HCT116 (cell line): ENCODE measurements at regions not wholly inside any gene's neighbourhood (a gene's known extent, or its start where the extent isn't known, plus 50 kb on each side); places are given as distances from the start of the nearest gene placed in this dataset.
A peak's percentile ranks its signal among the peaks of the same experiment; 100 is the strongest.

Experiments
- ATAC-seq: fragments of 200-7000 bp; cut with Tn5 transposase; 2 replicates; pipeline ENCODE4 v1.9.1; 2020; ENCODE audit warnings: mild to moderate bottlenecking, moderate library complexity
- BruUV-seq: library from RNA; stranded (reverse); fragments of 400-500 nt; replicated peaks from 2 replicates; lab custom pipeline; 2021; lab: Mats Ljungman, UMichigan
- CTCF ChIA-PET: fragments of 300-600 bp; sonication (Branson Sonifier 250); formaldehyde crosslinking; loops from one replicate; lab custom pipeline; 2021; ENCODE audit warnings: antibody characterized with exemption; lab: Charles Lee
- POLR2A ChIA-PET: fragments of 300-600, 350-600 bp; sonication (Branson Sonifier 250); formaldehyde crosslinking; loops from one replicate; lab custom pipeline; 2021; ENCODE audit warnings: antibody characterized with exemption; lab: Charles Lee
- RAD21 ChIA-PET, 2 experiments: fragments of 300-600 bp; sonication (Branson Sonifier 250); formaldehyde crosslinking; loops; one replicate each; lab custom pipeline; 2023; ENCODE audit warnings: low total read pairs in 2 of 2; ENCODE audit not compliant: uncharacterized antibody in 2 of 2, unreplicated experiment in 2 of 2, low non-redundant PET in 1 of 2; lab: Charles Lee
- DNase-seq: peaks from one replicate; pipeline ENCODE4 v3.0.0-alpha.2; 2010; ENCODE audit warnings: low read depth, low spot score
- H2AFZ ChIP-seq: fragments of 200-600 bp; shearing (Covaris generic), sonication (generic); 2 replicates; pipeline ENCODE4 v1.6.1; 2017; ENCODE audit warnings: low read depth, mixed run types, mixed read lengths, antibody characterized with exemption, low read length; ENCODE audit not compliant: poor library complexity, severe bottlenecking
- H3K27ac ChIP-seq: 2 replicates; pipeline ENCODE4 v1.5.1; 2012; ENCODE audit warnings: low read depth, low read length
- H3K27me3 ChIP-seq: fragments of 200-600 bp; sonication (generic); 2 replicates; pipeline ENCODE4 v1.6.1; 2016; ENCODE audit warnings: mixed run types, low read length, mixed read lengths; ENCODE audit not compliant: insufficient read depth
- H3K36me3 ChIP-seq, 2 experiments: fragments of 200-500 bp in 1 of 2; fragments of 200-600 bp in 1 of 2; sonication (Bioruptor generic) in 1 of 2; sonication (generic) in 1 of 2; 2 replicates each; pipeline versions ENCODE4 v1.5.1 to v1.6.1; 2014 to 2016; ENCODE audit warnings: low read length in 2 of 2, inconsistent platforms in 1 of 2, mixed read lengths in 1 of 2, mixed run types in 1 of 2; ENCODE audit not compliant: insufficient read depth in 2 of 2, control insufficient read depth in 1 of 2
- H3K4me1 ChIP-seq, 2 experiments: fragments of 200-600 bp in 1 of 2; sonication (generic) in 1 of 2; 2 replicates each; pipeline versions ENCODE4 v1.5.1 to v1.6.1; 2012 to 2017; ENCODE audit warnings: low read length in 2 of 2, inconsistent platforms in 1 of 2, mild to moderate bottlenecking in 1 of 2, mixed read lengths in 1 of 2, mixed run types in 1 of 2, moderate library complexity in 1 of 2; ENCODE audit not compliant: insufficient read depth in 2 of 2, control insufficient read depth in 1 of 2
- H3K4me2 ChIP-seq: fragments of 200-600 bp; sonication (generic); 2 replicates; pipeline ENCODE4 v1.6.1; 2017; ENCODE audit warnings: mixed run types, low read length, mixed read lengths
- H3K4me3 ChIP-seq, 2 experiments: fragments of 200-600 bp in 1 of 2; sonication (generic) in 1 of 2; replicated peaks in 1 of 2; 2 replicates each; pipeline ENCODE4 v1.5.1; 2011 to 2016; ENCODE audit warnings: low read length in 2 of 2, control low read depth in 1 of 2, low read depth in 1 of 2, mild to moderate bottlenecking in 1 of 2, mixed read lengths in 1 of 2, mixed run types in 1 of 2
- H3K79me2 ChIP-seq: fragments of 200-600 bp; sonication (generic); 2 replicates; pipeline ENCODE4 v1.6.1; 2017; ENCODE audit warnings: mild to moderate bottlenecking, mixed run types, low read length, moderate library complexity, mixed read lengths; ENCODE audit not compliant: insufficient read depth
- H3K9ac ChIP-seq: fragments of 200-600 bp; sonication (generic); 2 replicates; pipeline ENCODE4 v1.6.1; 2016; ENCODE audit warnings: low read length, mixed read lengths
- H3K9me2 ChIP-seq: fragments of 200-600 bp; sonication (generic), shearing (Covaris generic); 2 replicates; pipeline ENCODE4 v1.6.1; 2017; ENCODE audit warnings: mixed run types, mild to moderate bottlenecking, moderate library complexity; ENCODE audit not compliant: insufficient read depth
- H3K9me3 ChIP-seq, 2 experiments: fragments of 200-500 bp in 1 of 2; fragments of 200-600 bp in 1 of 2; sonication (Bioruptor generic) in 1 of 2; sonication (generic) in 1 of 2; 2 replicates each; pipeline ENCODE4 v1.6.1; 2014 to 2017; ENCODE audit warnings: low read length in 2 of 2, mixed read lengths in 2 of 2, inconsistent platforms in 1 of 2, low read depth in 1 of 2, mild to moderate bottlenecking in 1 of 2, mixed run types in 1 of 2, moderate library complexity in 1 of 2; ENCODE audit not compliant: control insufficient read depth in 1 of 2, insufficient read depth in 1 of 2
- H4K20me1 ChIP-seq: fragments of 200-600 bp; sonication (generic), shearing (Covaris generic); 2 replicates; pipeline ENCODE4 v1.6.1; 2017; ENCODE audit warnings: mixed run types, mild to moderate bottlenecking, moderate library complexity; ENCODE audit not compliant: insufficient read depth
- ATF3 ChIP-seq: IDR thresholded peaks from 2 replicates; pipeline ENCODE4 v1.6.1; 2012
- CBX3 ChIP-seq: IDR thresholded peaks from 2 replicates; pipeline ENCODE4 v1.6.1; 2012; ENCODE audit warnings: low read depth
- CEBPB ChIP-seq: IDR thresholded peaks from 2 replicates; pipeline ENCODE4 v1.6.1; 2012; ENCODE audit warnings: low read depth
- EGR1 ChIP-seq: IDR thresholded peaks from 2 replicates; pipeline ENCODE4 v1.6.1; 2012; ENCODE audit warnings: low read depth
- EZH2 ChIP-seq: fragments of 200-600 bp; sonication (generic); IDR thresholded peaks from 2 replicates; pipeline ENCODE4 v1.6.1; 2017; ENCODE audit warnings: antibody characterized with exemption, mixed run types
- EZH2phosphoT487 ChIP-seq: fragments of 200-600 bp; IDR thresholded peaks from 2 replicates; pipeline ENCODE4 v1.6.1; 2018; ENCODE audit warnings: antibody characterized with exemption, borderline replicate concordance
- FOSL1 ChIP-seq: IDR thresholded peaks from 2 replicates; pipeline ENCODE4 v1.6.1; 2012; ENCODE audit warnings: low read depth
- MAX ChIP-seq: IDR thresholded peaks from 2 replicates; pipeline ENCODE4 v1.6.1; 2012
- POLR2A ChIP-seq: IDR thresholded peaks from 2 replicates; pipeline ENCODE4 v1.7.0; 2011; ENCODE audit warnings: borderline replicate concordance; ENCODE audit not compliant: insufficient read depth, insufficient read length; ENCODE audit errors: extremely low read depth
- RAD21 ChIP-seq: IDR thresholded peaks from 2 replicates; pipeline ENCODE4 v1.6.1; 2012; ENCODE audit warnings: low read depth, mild to moderate bottlenecking
- REST ChIP-seq: IDR thresholded peaks from 2 replicates; pipeline ENCODE4 v1.6.1; 2012; ENCODE audit warnings: low read depth
- SP1 ChIP-seq: IDR thresholded peaks from 2 replicates; pipeline ENCODE4 v1.6.1; 2012; ENCODE audit warnings: low read depth
- ZBTB33 ChIP-seq: IDR thresholded peaks from 2 replicates; pipeline ENCODE4 v1.6.1; 2011; ENCODE audit warnings: mild to moderate bottlenecking, low read length, moderate library complexity; ENCODE audit not compliant: insufficient replicate concordance; ENCODE audit errors: extremely low read depth
- ZFX ChIP-seq: fragments of 450-650 bp; IDR thresholded peaks from 2 replicates; pipeline ENCODE4 v1.6.1; 2017
- ZNF274 ChIP-seq: fragments of 200-500 bp; sonication (Bioruptor generic); IDR thresholded peaks from 2 replicates; pipeline ENCODE4 v1.6.1; 2014; ENCODE audit warnings: mild to moderate bottlenecking, low read depth, low read length, inconsistent platforms
- intact Hi-C: fragments of 100-400 bp; cut with micrococcal nuclease; formaldehyde crosslinking; loops from 2 replicates; pipeline ENCODE4 v1.10.0; 2022

GRCh38 chr15:57875347-57875746 lies 168.8 kb downstream of the POLR2M start:
- no peak overlapping the region for H3K4me2 ChIP-seq
- ChIA-PET CTCF (no interaction called here), RAD21 (no interaction called here), POLR2A (no interaction called here)
- no peak for DNase-seq
- no peaks in the 10 kb centered on the region for H3K36me3 ChIP-seq
- no peaks in the 10 kb centered on the region for H3K9me3 ChIP-seq
- no peaks in the 10 kb centered on the region for H3K27me3 ChIP-seq
- no peak for TF ChIP-seq EZH2phosphoT487
- TF ChIP-seq REST = no peak
- no peak overlapping the region for H2AFZ ChIP-seq
- ATAC-seq = no peak
- no peak overlapping the region for H3K9ac ChIP-seq
- no peak overlapping the region for H3K4me3 ChIP-seq
- no peaks in the 10 kb centered on the region for H4K20me1 ChIP-seq
- H3K27ac ChIP-seq = no peak overlapping the region
- H3K4me1 ChIP-seq = peaks cover 8 to 31% of the 10 kb centered on the region in 2 experiments
- H3K9me2 ChIP-seq = no peaks in the 10 kb centered on the region
- H3K79me2 ChIP-seq = no peaks in the 10 kb centered on the region
- BruUV-seq = no TSS peak
- intact Hi-C loops = no loop called here

GRCh38 chr15:57878573-57878972 lies 172.1 kb downstream of the POLR2M start:
- POLR2A ChIA-PET = no interaction called here
- Histone ChIP-seq H3K36me3 (no peaks in the 10 kb centered on the region), H3K27ac (peak overlapping the region; percentile 5; the same call in 1 of the 2 replicates), H3K27me3 (no peaks in the 10 kb centered on the region), H2AFZ (peak overlapping the region; percentile 85), H3K9me3 (no peaks in the 10 kb centered on the region), H3K4me2 (peak overlapping the region; percentile 55), H3K9ac (no peak overlapping the region), H3K9me2 (no peaks in the 10 kb centered on the region), H4K20me1 (no peaks in the 10 kb centered on the region), H3K4me3 (no peak overlapping the region), H3K79me2 (no peaks in the 10 kb centered on the region), H3K4me1 (peaks cover 8 to 27% of the 10 kb centered on the region in 2 experiments)
- RAD21 ChIA-PET = no interaction called here
- intact Hi-C loops = no loop called here
- peak; percentile 86 for ATAC-seq
- CTCF ChIA-PET = interaction anchor here (1.0 to 1.5 kb wide), 3 partner anchors 18 to 192 kb away, joined by 3 to 4 read pairs (median 3); no protein-coding TSS in a partner anchor
- peak; percentile 70 for DNase-seq
- BruUV-seq = no TSS peak
- peak; percentile 34; the same call in 1 of the 2 replicates for TF ChIP-seq CEBPB
- peak; percentile 95 for TF ChIP-seq FOSL1
- no peak for TF ChIP-seq EZH2
- peak; percentile 81; the same call in 1 of the 2 replicates for TF ChIP-seq CBX3
- no peak for TF ChIP-seq ZFX
- 0 out of 2 replicates have a peak, but pooled peaks have one; percentile 15 for TF ChIP-seq EGR1
- no peak for TF ChIP-seq ZBTB33
- no peak for TF ChIP-seq POLR2A
- no peak for TF ChIP-seq ZNF274
- peak; percentile 28; the same call in 1 of the 2 replicates for TF ChIP-seq MAX
- TF ChIP-seq SP1 = peak; percentile 76
- no peak for TF ChIP-seq RAD21
- no peak for TF ChIP-seq ATF3
